HEK293T (cell line): ENCODE measurements at regions not wholly inside any gene's neighbourhood (a gene's known extent, or its start where the extent isn't known, plus 50 kb on each side); places are given as distances from the start of the nearest gene placed in this dataset.
"Not testable (repeated sequence)": the region's sequence is repeated elsewhere in the genome, so short reads cannot be mapped to it uniquely, and the experiment has no call there.

ENCODE experiments used
- CTCF ChIA-PET: fragments of 350-600 bp; formaldehyde crosslinking; extraction: SDS; loops from one replicate; lab custom pipeline; 2021; ENCODE audit warnings: antibody characterized with exemption, inconsistent platforms; lab: Yijun Ruan, JAX
- POLR2A ChIA-PET: fragments of 350-600 bp; formaldehyde crosslinking; extraction: SDS; loops from one replicate; lab custom pipeline; 2020; ENCODE audit warnings: antibody characterized with exemption, inconsistent platforms; lab: Yijun Ruan, JAX
- DNase-seq: peaks from one replicate; pipeline ENCODE4 v3.0.0; 2012; ENCODE audit warnings: mixed read lengths; ENCODE audit errors: extremely low spot score
- ARNT ChIP-seq: fragments of 450-650 bp; IDR thresholded peaks from 2 replicates; pipeline ENCODE4 v1.6.1; 2017; ENCODE audit warnings: mild to moderate bottlenecking
- BHLHE40 ChIP-seq: fragments of 450-650 bp; IDR thresholded peaks from 2 replicates; pipeline ENCODE4 v1.6.1; 2016; ENCODE audit warnings: mild to moderate bottlenecking, moderate library complexity, borderline replicate concordance
- CTBP1 ChIP-seq: fragments of 450-650 bp; IDR thresholded peaks from 2 replicates; pipeline ENCODE4 v1.6.1; 2016; ENCODE audit warnings: borderline replicate concordance
- ELF4 ChIP-seq: fragments of 450-650 bp; IDR thresholded peaks from 2 replicates; pipeline ENCODE4 v1.6.1; 2017; ENCODE audit warnings: antibody characterized with exemption
- FOXA1 ChIP-seq: fragments of 450-650 bp; IDR thresholded peaks from 2 replicates; pipeline ENCODE4 v1.6.1; 2016; ENCODE audit warnings: mild to moderate bottlenecking
- FOXK2 ChIP-seq: fragments of 450-650 bp; IDR thresholded peaks from 2 replicates; pipeline ENCODE4 v1.6.1; 2016; ENCODE audit warnings: mild to moderate bottlenecking
- FOXM1 ChIP-seq: fragments of 450-650 bp; IDR thresholded peaks from 2 replicates; pipeline ENCODE4 v1.6.1; 2017; ENCODE audit warnings: mild to moderate bottlenecking, borderline replicate concordance
- HDGF ChIP-seq: fragments of 450-650 bp; IDR thresholded peaks from 2 replicates; pipeline ENCODE4 v1.6.1; 2017; ENCODE audit warnings: antibody characterized with exemption, borderline replicate concordance
- L3MBTL2 ChIP-seq: fragments of 450-650 bp; conservative IDR thresholded peaks from 2 replicates; pipeline ENCODE4 v1.6.1; 2016; ENCODE audit warnings: mild to moderate bottlenecking
- LEF1 ChIP-seq: fragments of 450-650 bp; IDR thresholded peaks from 2 replicates; pipeline ENCODE4 v1.6.1; 2017; ENCODE audit warnings: mild to moderate bottlenecking, borderline replicate concordance
- NFRKB ChIP-seq: fragments of 450-650 bp; IDR thresholded peaks from 2 replicates; pipeline ENCODE4 v1.6.1; 2016; ENCODE audit warnings: mild to moderate bottlenecking, moderate library complexity
- PKNOX1 ChIP-seq: fragments of 450-650 bp; IDR thresholded peaks from 2 replicates; pipeline ENCODE4 v1.6.1; 2016
- SP1 ChIP-seq: fragments of 450-650 bp; IDR thresholded peaks from 2 replicates; pipeline ENCODE4 v1.6.1; 2017
- SUZ12 ChIP-seq: fragments of 450-650 bp; IDR thresholded peaks from 2 replicates; pipeline ENCODE4 v1.6.1; 2016; ENCODE audit warnings: mild to moderate bottlenecking
- TARDBP ChIP-seq: fragments of 450-650 bp; IDR thresholded peaks from 2 replicates; pipeline ENCODE4 v1.6.1; 2016
- ZNF384 ChIP-seq: fragments of 450-650 bp; IDR thresholded peaks from 2 replicates; pipeline ENCODE4 v1.6.1; 2016

- CTCF ChIA-PET, result no interaction called here
- POLR2A ChIA-PET, result no interaction called here
- no peak for DNase-seq
- no peak for TF ChIP-seq LEF1
- TF ChIP-seq SP1, result no peak
- TF ChIP-seq PKNOX1, result no peak
These were observed 228.2 kb upstream of the USP24 start for GRCh38 chr1:55443175-55443915.

- CTCF ChIA-PET, result no interaction called here
- TF ChIP-seq BHLHE40 (no peak), PKNOX1 (no peak), CTBP1 (no peak)
- no peak for DNase-seq
- POLR2A ChIA-PET, result no interaction called here
These were observed 226.3 kb upstream of the USP24 start for GRCh38 chr1:55441489-55441888.

GRCh38 chr1:55437692-55438091 lies 222.5 kb upstream of the USP24 start:
- TF ChIP-seq SP1 (no peak), LEF1 (no peak), FOXA1 (no peak), L3MBTL2 (no peak), TARDBP (no peak)
- DNase-seq, result no peak
- CTCF ChIA-PET, result no interaction called here
- POLR2A ChIA-PET, result no interaction called here

- POLR2A ChIA-PET, DNase-seq: not testable (repeated sequence)
- CTCF ChIA-PET, result interaction anchor here (0.8 kb wide), 1 partner anchor 14 kb away, joined by 3 read pairs; no protein-coding TSS in a partner anchor
These were observed 215.6 kb upstream of the USP24 start for GRCh38 chr1:55430720-55431119.

GRCh38 chr1:55430206-55430605 lies 215.0 kb upstream of the USP24 start:
- POLR2A ChIA-PET, DNase-seq: not testable (repeated sequence)
- CTCF ChIA-PET, result interaction anchor here (0.8 kb wide), 1 partner anchor 15 kb away, joined by 3 read pairs; no protein-coding TSS in a partner anchor

- no peak for DNase-seq
- ChIA-PET CTCF (interaction anchor here (0.6 kb wide), 1 partner anchor 1263 kb away, joined by 3 read pairs; no protein-coding TSS in a partner anchor), POLR2A (interaction anchor here (0.7 kb wide), 1 partner anchor 211 kb away, joined by 3 read pairs; no protein-coding TSS in a partner anchor)
- TF ChIP-seq SUZ12 (no peak), ZNF384 (no peak), PKNOX1 (no peak), LEF1 (no peak), CTBP1 (no peak)
These were observed 214.1 kb upstream of the USP24 start for GRCh38 chr1:55428944-55429931.

GRCh38 chr1:55428231-55428630 lies 213.1 kb upstream of the USP24 start:
- ChIA-PET POLR2A (no interaction called here), CTCF (interaction anchor here (0.6 kb wide), 1 partner anchor 1264 kb away, joined by 3 read pairs; no protein-coding TSS in a partner anchor)
- DNase-seq, result no peak
- TF ChIP-seq CTBP1, result no peak
- no peak for TF ChIP-seq PKNOX1
- TF ChIP-seq ZNF384, result no peak
- TF ChIP-seq HDGF, result no peak
- no peak for TF ChIP-seq SP1
- TF ChIP-seq FOXM1, result no peak
- no peak for TF ChIP-seq BHLHE40
- no peak for TF ChIP-seq L3MBTL2
- TF ChIP-seq ARNT, result no peak
- TF ChIP-seq FOXK2, result no peak
- TF ChIP-seq NFRKB, result no peak
- no peak for TF ChIP-seq ELF4
- no peak for TF ChIP-seq TARDBP
- TF ChIP-seq FOXA1, result no peak
- no peak for TF ChIP-seq LEF1
- TF ChIP-seq SUZ12, result no peak
